Osteoblast (primary cell): ENCODE measurements at regions not wholly inside any gene's neighbourhood (a gene's known extent, or its start where the extent isn't known, plus 50 kb on each side); places are given as distances from the start of the nearest gene placed in this dataset.

Source experiments
- DNase-seq: peaks from one replicate; pipeline ENCODE4 v3.0.0; 2011; ENCODE audit warnings: low spot score, mixed read lengths; ENCODE audit not compliant: insufficient read length; ENCODE audit errors: missing footprints
- H2AFZ ChIP-seq: 2 replicates; pipeline ENCODE4 v1.6.0; 2011; ENCODE audit warnings: mild to moderate bottlenecking, low read length
- H3K27ac ChIP-seq: 2 replicates; pipeline ENCODE4 v1.5.1; 2011; ENCODE audit warnings: mild to moderate bottlenecking, low read depth, low read length, moderate library complexity
- H3K27me3 ChIP-seq: 2 replicates; pipeline ENCODE4 v1.6.0; 2012; ENCODE audit warnings: mild to moderate bottlenecking, control low read depth, inconsistent platforms, low read length, moderate library complexity; ENCODE audit not compliant: insufficient read depth
- H3K36me3 ChIP-seq: 2 replicates; pipeline ENCODE4 v1.5.1; 2011; ENCODE audit warnings: mild to moderate bottlenecking, low read length, control low read depth, moderate library complexity; ENCODE audit not compliant: insufficient read depth
- H3K4me1 ChIP-seq: 2 replicates; pipeline ENCODE4 v1.5.1; 2011; ENCODE audit warnings: mild to moderate bottlenecking, low read length, control low read depth, moderate library complexity; ENCODE audit not compliant: insufficient read depth
- H3K4me2 ChIP-seq: 2 replicates; pipeline ENCODE4 v1.6.0; 2011; ENCODE audit warnings: mild to moderate bottlenecking, low read length; ENCODE audit not compliant: insufficient read depth
- H3K4me3 ChIP-seq: fragments of 200-600 bp; sonication (generic); 3 replicates; pipeline ENCODE4 v1.5.1; 2012; ENCODE audit warnings: mild to moderate bottlenecking, low read length, inconsistent platforms; ENCODE audit not compliant: insufficient read depth
- H3K79me2 ChIP-seq: 2 replicates; pipeline ENCODE4 v1.6.0; 2012; ENCODE audit warnings: mild to moderate bottlenecking, low read length, control low read depth, inconsistent platforms; ENCODE audit not compliant: insufficient read depth
- H3K9me3 ChIP-seq: 2 replicates; pipeline ENCODE4 v1.5.1; 2011; ENCODE audit warnings: low read depth, low read length, control low read depth
- H4K20me1 ChIP-seq: 2 replicates; pipeline ENCODE4 v1.6.0; 2012; ENCODE audit warnings: mild to moderate bottlenecking, low read length, control low read depth; ENCODE audit not compliant: insufficient read depth
- TF ChIP-seq, protein P1 (sequence below): IDR thresholded peaks from 2 replicates; pipeline ENCODE4 v1.5.1; 2011; ENCODE audit warnings: mild to moderate bottlenecking, low read depth, low read length, moderate library complexity; ENCODE audit errors: extremely low read depth

DNA sequence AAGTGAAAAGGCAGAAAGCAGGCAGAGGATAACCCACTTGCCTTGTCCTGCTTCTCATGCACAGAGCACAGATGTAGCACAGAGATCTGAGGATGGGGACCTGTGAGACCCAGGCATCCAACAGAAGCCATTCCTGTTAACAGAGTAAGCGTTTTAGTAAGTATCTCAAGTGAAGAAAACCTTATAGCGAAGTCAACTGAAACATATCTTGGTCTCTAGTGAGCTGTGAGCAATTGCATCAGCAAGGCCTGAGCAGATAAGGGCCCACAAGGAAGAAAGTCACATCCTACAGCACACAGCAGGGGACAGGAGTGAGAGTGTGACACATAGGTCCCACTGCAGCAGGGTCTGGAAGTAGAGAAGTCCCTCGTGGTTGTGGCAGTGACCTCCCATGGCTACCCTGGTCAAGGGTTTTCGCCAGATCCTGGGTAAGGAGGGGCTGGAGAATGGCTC is 248.7 kb upstream of the TNP1 start:
- Histone ChIP-seq H2AFZ (peak overlapping the region; percentile 23), H3K4me2 (no peak overlapping the region)

DNA sequence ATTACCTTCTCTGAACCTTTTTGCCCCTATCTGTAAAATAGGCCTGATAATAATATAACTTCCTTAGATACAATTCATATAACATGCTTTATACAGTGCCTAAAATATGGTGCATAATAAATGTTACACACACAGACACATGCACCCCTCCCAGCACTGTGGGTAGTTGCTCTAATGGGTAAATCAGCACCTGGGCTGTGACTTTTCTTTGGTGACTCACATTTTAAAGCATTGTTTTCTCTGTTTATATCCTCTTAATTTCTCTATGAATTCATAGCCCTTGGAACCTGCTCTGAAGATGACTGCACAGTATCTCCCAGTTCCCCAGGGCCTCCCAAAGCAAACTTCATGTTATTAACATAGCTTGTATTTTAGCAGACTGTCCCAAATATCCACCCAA is 248.2 kb upstream of the TNP1 start:
- TF ChIP-seq, protein P1, sequence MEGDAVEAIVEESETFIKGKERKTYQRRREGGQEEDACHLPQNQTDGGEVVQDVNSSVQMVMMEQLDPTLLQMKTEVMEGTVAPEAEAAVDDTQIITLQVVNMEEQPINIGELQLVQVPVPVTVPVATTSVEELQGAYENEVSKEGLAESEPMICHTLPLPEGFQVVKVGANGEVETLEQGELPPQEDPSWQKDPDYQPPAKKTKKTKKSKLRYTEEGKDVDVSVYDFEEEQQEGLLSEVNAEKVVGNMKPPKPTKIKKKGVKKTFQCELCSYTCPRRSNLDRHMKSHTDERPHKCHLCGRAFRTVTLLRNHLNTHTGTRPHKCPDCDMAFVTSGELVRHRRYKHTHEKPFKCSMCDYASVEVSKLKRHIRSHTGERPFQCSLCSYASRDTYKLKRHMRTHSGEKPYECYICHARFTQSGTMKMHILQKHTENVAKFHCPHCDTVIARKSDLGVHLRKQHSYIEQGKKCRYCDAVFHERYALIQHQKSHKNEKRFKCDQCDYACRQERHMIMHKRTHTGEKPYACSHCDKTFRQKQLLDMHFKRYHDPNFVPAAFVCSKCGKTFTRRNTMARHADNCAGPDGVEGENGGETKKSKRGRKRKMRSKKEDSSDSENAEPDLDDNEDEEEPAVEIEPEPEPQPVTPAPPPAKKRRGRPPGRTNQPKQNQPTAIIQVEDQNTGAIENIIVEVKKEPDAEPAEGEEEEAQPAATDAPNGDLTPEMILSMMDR: no peak
- Histone ChIP-seq H2AFZ (peak overlapping the region; percentile 23), H3K4me3 (no peak overlapping the region), H3K79me2 (no peaks in the 10 kb centered on the region), H3K9me3 (no peaks in the 10 kb centered on the region), H3K36me3 (no peaks in the 10 kb centered on the region), H3K27ac (no peak overlapping the region), H4K20me1 (no peaks in the 10 kb centered on the region), H3K4me2 (no peak overlapping the region), H3K27me3 (no peaks in the 10 kb centered on the region), H3K4me1 (peaks cover 46% of the 10 kb centered on the region)
- no peak for DNase-seq

More for the DNA sequence above, 248.7 kb upstream of the TNP1 start:
- no peaks in the 10 kb centered on the region for H4K20me1 ChIP-seq
- H3K36me3 ChIP-seq: no peaks in the 10 kb centered on the region
- peaks cover 43% of the 10 kb centered on the region for H3K4me1 ChIP-seq
- no peak overlapping the region for H3K27ac ChIP-seq
- H3K4me3 ChIP-seq: no peak overlapping the region
- TF ChIP-seq, protein P1: no peak
- DNase-seq: peak; percentile 48
- no peaks in the 10 kb centered on the region for H3K79me2 ChIP-seq
- H3K27me3 ChIP-seq: no peaks in the 10 kb centered on the region
- no peaks in the 10 kb centered on the region for H3K9me3 ChIP-seq

DNA sequence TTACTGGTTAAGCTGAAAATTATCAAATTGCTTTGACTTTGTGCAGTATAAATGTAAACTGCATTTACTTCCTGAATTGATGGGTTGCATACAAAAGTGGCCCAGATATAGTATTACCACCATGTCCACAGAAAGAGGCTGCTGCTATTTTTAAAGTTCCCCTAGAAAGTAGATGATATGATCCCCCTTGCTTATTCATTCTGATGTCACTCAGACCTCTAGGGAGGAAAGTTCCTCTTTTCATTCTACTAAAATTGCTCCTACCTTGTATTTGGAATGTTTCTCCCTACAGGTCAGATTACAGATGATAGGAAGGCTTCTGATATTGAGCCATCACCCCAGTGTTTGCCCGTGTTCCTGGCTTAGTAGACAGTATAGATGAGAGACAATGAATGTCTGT is 247.6 kb upstream of the TNP1 start:
- H3K27me3 ChIP-seq: no peaks in the 10 kb centered on the region
- H3K9me3 ChIP-seq: no peaks in the 10 kb centered on the region
- no peak overlapping the region for H3K4me3 ChIP-seq
- no peak overlapping the region for H3K27ac ChIP-seq
- H3K36me3 ChIP-seq: no peaks in the 10 kb centered on the region
- no peak overlapping the region for H3K4me2 ChIP-seq
- no peaks in the 10 kb centered on the region for H4K20me1 ChIP-seq
- H3K4me1 ChIP-seq: peaks cover 52% of the 10 kb centered on the region
- TF ChIP-seq, protein P1: no peak
- no peak for DNase-seq
- H3K79me2 ChIP-seq: no peaks in the 10 kb centered on the region
- H2AFZ ChIP-seq: no peak overlapping the region

DNA sequence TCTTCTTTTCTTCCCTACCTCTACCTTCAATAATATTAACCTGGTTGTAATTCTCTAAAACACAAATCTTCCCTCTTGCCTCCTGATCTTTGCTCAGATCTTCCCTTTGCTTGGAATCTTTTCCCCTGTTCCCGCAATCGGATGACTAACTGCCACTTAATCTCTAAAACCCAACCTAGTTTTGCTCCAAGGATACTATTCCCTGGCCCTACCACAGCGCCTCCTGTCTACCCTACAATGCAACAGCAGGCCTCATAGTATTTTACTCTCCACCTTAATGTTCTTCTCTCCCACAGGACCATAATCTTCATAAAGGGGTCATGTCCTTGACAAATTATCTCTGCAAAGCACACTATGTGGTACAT is 246.8 kb upstream of the TNP1 start:
- DNase-seq: no peak
- peak overlapping the region; percentile 88 for H3K27ac ChIP-seq
- H3K4me2 ChIP-seq: peak overlapping the region; percentile 51
- TF ChIP-seq, protein P1: peak; percentile 89
- H3K79me2 ChIP-seq: no peaks in the 10 kb centered on the region
- H3K4me3 ChIP-seq: peak overlapping the region; percentile 22
- no peak overlapping the region for H2AFZ ChIP-seq
- no peaks in the 10 kb centered on the region for H3K27me3 ChIP-seq
- H3K4me1 ChIP-seq: peaks cover 52% of the 10 kb centered on the region
- H4K20me1 ChIP-seq: no peaks in the 10 kb centered on the region
- no peaks in the 10 kb centered on the region for H3K9me3 ChIP-seq
- no peaks in the 10 kb centered on the region for H3K36me3 ChIP-seq
